ENCODE measurements at regions not wholly inside any gene's neighbourhood (a gene's known extent, or its start where the extent isn't known, plus 50 kb on each side); places are given as distances from the start of the nearest gene placed in this dataset.

GRCh38 chr1:82646888-82647287, 846.2 kb downstream of the ADGRL2 start:
- TF ChIP-seq POLR2A (IDR thresholded peaks at IDR 0.05) (no peak), CTCF (IDR thresholded peaks at IDR 0.05 in 4 of 5, conservative IDR thresholded peaks at IDR 0.05 in 1 of 5) (no peak)

Data from gastrocnemius medialis (tissue), 4 donors.